ENCODE measurements at regions not wholly inside any gene's neighbourhood (a gene's known extent, or its start where the extent isn't known, plus 50 kb on each side); places are given as distances from the start of the nearest gene placed in this dataset.

- Histone ChIP-seq H3T11ph (ENCODE audit: low read length) (no peak overlapping the region), H2BK120ac (ENCODE audit: low read depth, low read length, poor library complexity, severe bottlenecking) (no peak overlapping the region), H3K4me2 (ENCODE audit: insufficient read depth, insufficient read length, low read length) (no peak overlapping the region), H2BK15ac (ENCODE audit: low read depth, low read length) (no peak overlapping the region), H2AFZ (ENCODE audit: low read length) (no peak overlapping the region), H3K79me2 (ENCODE audit: insufficient read depth, low read length) (no peaks in the 10 kb centered on the region), H3K23ac (ENCODE audit: insufficient read length, low read depth, low read length) (no peak overlapping the region), H3K9me3 (ENCODE audit: control insufficient read depth, low read depth, low read length) (no peaks in the 10 kb centered on the region), H3K27ac (ENCODE audit: insufficient read length, low read depth, low read length) (no peak overlapping the region), H3K23me2 (ENCODE audit: insufficient read length, low read depth, low read length, poor library complexity, severe bottlenecking) (no peaks in the 10 kb centered on the region), H3K4ac (ENCODE audit: low read depth, low read length) (no peak overlapping the region), H4K8ac (replicated peaks; ENCODE audit: insufficient read length, low read depth, low read length) (no peak overlapping the region), H2BK5ac (ENCODE audit: insufficient read length, low read length) (no peak overlapping the region), H3K18ac (ENCODE audit: insufficient read length, low read depth, low read length) (no peak overlapping the region), H2BK20ac (ENCODE audit: low read depth, low read length, poor library complexity, severe bottlenecking) (no peak overlapping the region), H4K5ac (ENCODE audit: insufficient read length, low read depth, low read length) (no peak overlapping the region), H2BK12ac (ENCODE audit: insufficient read length, low read depth, low read length) (no peak overlapping the region), H3K27me3 (ENCODE audit: insufficient read depth, low read length) (no peaks in the 10 kb centered on the region), H2AK5ac (ENCODE audit: insufficient read length, low read length) (no peak overlapping the region), H4K91ac (ENCODE audit: insufficient read length, low read depth, low read length) (no peak overlapping the region), H3K79me1 (ENCODE audit: insufficient read depth, low read depth, low read length, poor library complexity, severe bottlenecking) (no peaks in the 10 kb centered on the region), H3K9ac (ENCODE audit: extremely low read depth, insufficient read length, low read length) (no peak overlapping the region), H3K14ac (ENCODE audit: insufficient read depth, low read length) (no peak overlapping the region), H3K4me1 (ENCODE audit: insufficient read depth, low read length) (no peaks in the 10 kb centered on the region; the same call in none of the 2 replicates), H4K20me1 (ENCODE audit: control insufficient read depth, insufficient read depth, insufficient read length) (no peaks in the 10 kb centered on the region), H3K56ac (ENCODE audit: insufficient read length, low read depth, low read length) (no peak overlapping the region)
- peaks cover 38% of the 10 kb centered on the region for H3K27me3 Mint-ChIP-seq (ENCODE audit: low read depth)
- WGBS (ENCODE audit: extremely low coverage, insufficient read length, low lambda C conversion rate), result no CpG with 5 or more reads among the region's 6 CpGs
- no peak overlapping the region for H3K4me3 Mint-ChIP-seq
- no peak for TF ChIP-seq CTCF (conservative IDR thresholded peaks at IDR 0.05)
- H3K9me3 Mint-ChIP-seq, result peaks cover 0 to 4% of the 10 kb centered on the region in 2 experiments; a peak in 1 of 5 replicates
- H3K27ac Mint-ChIP-seq, result no peak overlapping the region; a peak in 1 of 7 replicates
- peaks cover 35 to 38% of the 10 kb centered on the region in 2 experiments for H3K4me1 Mint-ChIP-seq
- H3K36me3 Mint-ChIP-seq (ENCODE audit: insufficient read depth in 1 of 3, low read depth in 3 of 3), result peaks cover 0 to 8% (median 0%) of the 10 kb centered on the region in 3 experiments; a peak in 1 of 7 replicates
- DNase-seq, result no peak
Observed at GRCh38 chr11:119995730-119996491, 142.0 kb downstream of the TRIM29 start.
